Stimulated activated memory B cell treated with anti-CD40 and anti-IgM and Interleukin-4, amounts not matched to agents 10 μg/mL and 1 μg/mL and 100 μg/mL, for 72 hours (primary cell): ENCODE measurements at regions not wholly inside any gene's neighbourhood (a gene's known extent, or its start where the extent isn't known, plus 50 kb on each side); places are given as distances from the start of the nearest gene placed in this dataset.

Experiments
- ATAC-seq: fragments of 150-1000 bp; cut with Tn5 transposase; 2 replicates; pipeline ENCODE4 v1.10.0; 2021
- H3K27ac Mint-ChIP-seq: one replicate; pipeline ENCODE4 v1.8.0; 2022; ENCODE audit warnings: mild to moderate bottlenecking, mixed read lengths
- H3K27me3 Mint-ChIP-seq: one replicate; pipeline ENCODE4 v1.8.0; 2022; ENCODE audit warnings: mixed read lengths
- H3K36me3 Mint-ChIP-seq: one replicate; pipeline ENCODE4 v1.8.0; 2022; ENCODE audit warnings: mixed read lengths
- H3K4me1 Mint-ChIP-seq: one replicate; pipeline ENCODE4 v1.8.0; 2022; ENCODE audit warnings: mixed read lengths
- H3K4me3 Mint-ChIP-seq: one replicate; pipeline ENCODE4 v1.8.0; 2022; ENCODE audit warnings: mild to moderate bottlenecking, moderate library complexity, mixed read lengths
- H3K9me3 Mint-ChIP-seq: one replicate; pipeline ENCODE4 v1.8.0; 2022; ENCODE audit warnings: mixed read lengths

DNA sequence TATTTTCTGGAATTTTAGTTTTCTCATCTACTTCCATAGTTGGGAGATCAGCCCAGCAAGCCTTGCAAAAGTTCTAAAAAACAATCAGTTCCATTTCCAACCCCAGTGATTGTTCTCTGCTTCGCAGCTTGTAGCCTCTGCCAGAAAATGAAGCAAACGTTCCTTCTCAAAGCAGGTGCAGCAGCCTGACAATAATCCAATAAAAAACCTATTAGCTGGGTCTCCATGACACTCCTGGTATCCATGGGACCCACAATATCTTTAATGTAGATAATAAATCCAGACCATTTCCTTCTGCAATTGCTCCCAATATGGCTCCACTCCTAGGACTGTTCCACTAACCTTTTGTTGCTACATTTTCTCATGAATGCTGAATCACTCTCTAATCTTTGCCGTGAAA is 140.8 kb upstream of the SETBP1 start:
- H3K4me3 Mint-ChIP-seq = no peak overlapping the region
- ATAC-seq = no peak

DNA sequence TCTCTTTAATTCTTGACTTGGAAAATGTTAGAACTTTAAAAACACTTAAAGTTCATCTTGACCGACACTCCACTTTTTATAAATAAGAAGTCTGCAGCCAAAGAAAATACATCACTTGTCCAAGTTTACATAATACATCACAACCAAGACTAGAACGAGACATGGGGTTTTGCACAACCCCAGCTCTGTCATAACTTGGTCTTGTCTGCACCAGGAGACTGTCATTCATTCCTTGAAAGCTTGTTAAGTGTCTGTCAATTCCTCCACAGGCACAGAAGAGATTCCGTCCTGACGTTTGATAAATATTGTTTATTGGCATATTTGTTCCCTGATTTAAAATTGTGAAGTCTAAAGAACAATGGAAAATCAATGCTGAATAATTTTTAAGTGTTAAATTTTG is 139.5 kb upstream of the SETBP1 start:
- Mint-ChIP-seq H3K9me3 (no peaks in the 10 kb centered on the region), H3K4me1 (peaks cover 9% of the 10 kb centered on the region), H3K27me3 (no peaks in the 10 kb centered on the region), H3K36me3 (no peaks in the 10 kb centered on the region), H3K4me3 (no peak overlapping the region), H3K27ac (no peak overlapping the region)
- ATAC-seq = no peak

More for the DNA sequence above, 140.8 kb upstream of the SETBP1 start:
- Mint-ChIP-seq H3K9me3 (no peaks in the 10 kb centered on the region), H3K27ac (no peak overlapping the region), H3K27me3 (no peaks in the 10 kb centered on the region), H3K36me3 (no peaks in the 10 kb centered on the region), H3K4me1 (peaks cover 15% of the 10 kb centered on the region)

DNA sequence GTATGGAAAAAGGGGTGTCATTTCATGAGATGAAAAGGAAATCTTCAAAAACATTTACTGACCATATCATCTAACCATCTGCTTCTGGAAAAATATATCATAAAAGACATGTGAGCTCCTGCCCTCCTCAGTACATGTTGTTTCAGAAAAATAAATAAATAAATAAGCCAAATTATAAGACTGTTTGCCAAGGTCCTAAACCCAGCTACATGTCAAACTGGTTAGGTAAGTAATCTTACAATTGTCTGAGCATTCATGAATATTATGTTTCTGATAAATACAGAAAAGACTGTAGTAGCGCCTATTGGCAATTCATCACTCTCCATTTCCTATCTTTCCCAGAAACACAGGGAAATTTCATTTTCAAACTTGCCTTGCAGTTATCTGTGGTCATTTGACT is 138.9 kb upstream of the SETBP1 start:
- peaks cover 8% of the 10 kb centered on the region for H3K4me1 Mint-ChIP-seq
- no peak for ATAC-seq
- H3K27me3 Mint-ChIP-seq = no peaks in the 10 kb centered on the region
- no peak overlapping the region for H3K4me3 Mint-ChIP-seq
- no peak overlapping the region for H3K27ac Mint-ChIP-seq
- no peaks in the 10 kb centered on the region for H3K9me3 Mint-ChIP-seq
- H3K36me3 Mint-ChIP-seq = no peaks in the 10 kb centered on the region

DNA sequence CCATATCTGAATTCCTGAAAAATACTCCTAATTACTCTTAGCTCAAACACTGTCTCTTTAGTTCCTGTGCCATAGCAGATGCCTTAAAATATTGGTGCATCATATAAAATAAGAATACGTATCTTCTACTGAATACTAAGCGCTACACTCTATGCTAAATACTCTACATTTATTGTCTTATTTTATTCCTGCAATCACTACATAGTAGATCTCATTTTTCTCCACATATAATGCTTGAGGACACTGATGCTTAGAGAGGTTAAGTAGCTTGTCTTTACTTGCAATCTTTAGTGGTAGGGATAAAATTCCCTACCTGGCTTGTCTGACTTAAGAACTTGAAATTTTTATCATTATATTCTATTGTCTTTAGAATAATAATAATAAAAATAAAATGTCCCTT is 137.3 kb upstream of the SETBP1 start:
- peaks cover 14% of the 10 kb centered on the region for H3K4me1 Mint-ChIP-seq
- H3K9me3 Mint-ChIP-seq = no peaks in the 10 kb centered on the region
- no peak overlapping the region for H3K27ac Mint-ChIP-seq
- H3K27me3 Mint-ChIP-seq = no peaks in the 10 kb centered on the region
- no peak overlapping the region for H3K4me3 Mint-ChIP-seq
- ATAC-seq = no peak
- H3K36me3 Mint-ChIP-seq = no peaks in the 10 kb centered on the region

DNA sequence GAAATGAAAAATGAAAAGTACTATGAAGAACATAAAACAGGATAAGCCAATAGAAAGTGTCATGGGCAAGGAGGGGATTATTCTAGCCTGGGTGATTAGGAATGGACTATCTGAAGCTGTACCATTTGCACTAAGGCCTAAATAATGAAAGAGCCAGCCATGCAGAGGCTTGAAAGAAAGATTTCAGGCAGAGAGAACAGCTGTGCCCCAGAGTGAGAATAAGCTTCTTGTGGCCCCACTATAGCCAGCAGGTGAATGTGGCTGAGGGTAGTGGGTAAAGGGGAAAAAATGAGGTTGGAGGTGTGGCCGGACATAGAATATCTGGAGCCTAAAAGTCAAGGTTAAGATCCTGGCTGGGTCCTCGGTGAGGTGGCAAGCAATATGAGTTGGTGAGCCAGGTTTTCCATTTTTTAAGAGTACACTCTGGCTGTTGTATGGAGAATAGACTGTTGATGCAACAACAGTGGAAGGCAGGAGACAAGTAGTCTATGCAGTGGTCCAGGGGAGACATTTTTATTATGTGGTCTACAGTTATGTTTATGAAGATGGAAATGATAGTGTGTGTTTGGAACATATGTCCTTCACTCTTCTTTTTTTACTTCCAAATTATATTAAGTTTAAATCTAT is 135.2 kb upstream of the SETBP1 start:
- Mint-ChIP-seq H3K9me3 (no peaks in the 10 kb centered on the region), H3K36me3 (no peaks in the 10 kb centered on the region), H3K27ac (no peak overlapping the region), H3K4me3 (no peak overlapping the region), H3K27me3 (no peaks in the 10 kb centered on the region), H3K4me1 (peaks cover 30% of the 10 kb centered on the region)
- ATAC-seq = no peak

DNA sequence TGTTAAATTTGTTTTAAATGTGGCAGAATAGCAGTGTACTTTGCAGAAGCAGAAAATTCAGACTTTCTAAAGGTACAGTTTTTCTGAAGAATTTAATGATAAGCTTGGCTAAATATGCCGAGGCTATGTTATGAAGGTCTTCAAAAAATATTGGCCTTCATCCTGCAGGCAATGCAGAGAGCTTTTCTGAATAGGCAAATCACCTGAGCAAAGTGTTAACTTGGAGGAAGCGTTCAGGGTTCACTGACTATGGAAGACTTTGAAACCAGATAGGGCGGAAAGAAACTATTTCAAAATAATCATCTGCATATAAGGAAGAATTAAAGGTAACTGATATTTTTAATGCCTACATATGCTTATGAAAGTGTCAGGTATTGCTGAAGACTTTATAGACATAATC is 133.7 kb upstream of the SETBP1 start:
- H3K4me3 Mint-ChIP-seq = no peak overlapping the region
- no peak for ATAC-seq
- no peak overlapping the region for H3K27ac Mint-ChIP-seq

DNA sequence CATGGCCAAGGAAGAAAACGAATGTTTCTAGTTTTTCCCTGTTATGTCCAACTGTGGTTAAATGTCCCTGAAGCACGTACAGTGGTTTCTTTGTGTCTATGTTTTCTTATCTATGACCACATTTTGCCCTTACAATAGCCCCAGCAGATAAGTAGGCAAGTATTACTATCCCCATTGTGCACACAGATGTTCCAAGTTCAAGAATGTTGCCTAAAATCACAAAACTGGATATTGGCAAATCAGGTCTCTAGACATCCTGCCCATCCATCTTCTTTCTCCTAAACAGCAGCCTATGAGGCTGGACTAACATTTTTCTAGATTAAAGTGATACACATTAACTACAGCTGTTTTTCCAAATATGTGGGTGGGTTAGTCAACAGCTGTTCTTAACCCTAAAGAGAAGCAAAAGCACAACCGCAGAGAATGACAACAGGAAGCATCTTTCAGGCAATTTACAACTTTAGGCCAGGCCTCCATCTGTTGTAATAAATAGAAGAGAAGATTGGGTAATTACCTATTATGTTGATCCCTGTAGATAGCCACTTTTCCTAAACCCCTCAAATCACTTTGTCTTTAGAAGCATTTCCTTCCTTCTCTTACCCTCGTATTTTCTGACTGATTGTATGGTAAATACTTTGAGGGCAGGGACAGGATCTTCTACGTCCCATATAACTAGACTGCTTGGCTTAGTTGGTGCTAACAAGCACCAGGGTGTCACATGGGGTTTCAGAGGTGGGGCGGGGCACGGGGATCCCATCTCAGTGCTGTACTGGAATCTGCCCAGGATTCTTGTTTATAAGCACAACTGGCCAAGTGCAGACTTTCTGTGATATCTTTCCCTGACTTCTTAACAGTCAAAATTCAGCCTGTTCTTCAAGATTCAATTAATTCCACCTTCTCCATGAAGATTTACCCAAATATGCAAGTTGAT is 132.1 kb upstream of the SETBP1 start:
- Mint-ChIP-seq H3K36me3 (no peaks in the 10 kb centered on the region), H3K9me3 (no peaks in the 10 kb centered on the region), H3K4me1 (peaks cover 30% of the 10 kb centered on the region), H3K27me3 (no peaks in the 10 kb centered on the region), H3K27ac (peak overlapping the region; percentile 31), H3K4me3 (no peak overlapping the region)
- ATAC-seq = no peak

More for the DNA sequence above, 133.7 kb upstream of the SETBP1 start:
- Mint-ChIP-seq H3K4me1 (peaks cover 30% of the 10 kb centered on the region), H3K36me3 (no peaks in the 10 kb centered on the region), H3K27me3 (no peaks in the 10 kb centered on the region), H3K9me3 (no peaks in the 10 kb centered on the region)

DNA sequence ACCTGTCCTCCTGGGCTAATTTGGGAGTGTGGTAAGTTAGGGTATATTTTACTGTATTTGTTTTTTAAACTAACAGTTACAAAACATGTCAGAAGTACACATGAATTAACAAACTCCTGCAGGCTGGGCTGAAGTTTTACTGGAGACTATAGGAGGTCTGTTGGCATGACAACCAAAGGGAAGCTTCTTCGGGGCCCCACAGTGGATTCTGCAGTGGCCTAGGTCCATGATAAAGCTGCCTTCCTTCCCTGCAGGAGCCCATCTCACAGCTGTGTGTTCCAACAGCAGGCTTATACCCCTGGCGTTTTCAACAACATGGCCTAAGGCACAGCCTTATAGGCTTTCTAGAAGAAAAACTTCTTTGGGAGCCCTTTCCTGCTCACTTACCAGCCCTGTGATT is 128.0 kb upstream of the SETBP1 start:
- H3K9me3 Mint-ChIP-seq = no peaks in the 10 kb centered on the region
- no peaks in the 10 kb centered on the region for H3K27me3 Mint-ChIP-seq
- H3K4me1 Mint-ChIP-seq = peaks cover 45% of the 10 kb centered on the region
- no peak overlapping the region for H3K27ac Mint-ChIP-seq
- no peaks in the 10 kb centered on the region for H3K36me3 Mint-ChIP-seq
- no peak overlapping the region for H3K4me3 Mint-ChIP-seq
- no peak for ATAC-seq

DNA sequence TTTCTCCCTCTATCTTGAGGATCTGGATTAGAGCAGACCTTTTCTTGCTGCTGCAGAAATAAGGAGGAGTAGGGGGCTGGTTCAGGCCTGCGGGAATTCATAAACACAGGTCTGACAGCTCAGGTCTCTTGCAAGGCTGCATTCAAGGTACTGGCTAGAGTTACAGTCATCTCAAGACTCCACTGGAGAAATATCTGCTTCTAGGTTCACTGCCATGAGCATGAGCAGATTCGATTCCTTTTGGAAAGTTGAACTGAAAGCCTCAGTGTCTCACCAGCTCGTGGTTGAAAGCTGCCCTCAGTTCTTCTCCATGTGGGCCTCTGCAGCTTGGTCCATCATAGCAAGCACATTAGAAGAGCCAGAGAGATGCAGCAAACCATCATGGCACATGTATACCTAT is 124.4 kb upstream of the SETBP1 start:
- ATAC-seq = peak; percentile 88
- no peak overlapping the region for H3K4me3 Mint-ChIP-seq
- peak overlapping the region; percentile 60 for H3K27ac Mint-ChIP-seq
- no peaks in the 10 kb centered on the region for H3K27me3 Mint-ChIP-seq
- no peaks in the 10 kb centered on the region for H3K9me3 Mint-ChIP-seq
- H3K4me1 Mint-ChIP-seq = peaks cover 25% of the 10 kb centered on the region
- no peaks in the 10 kb centered on the region for H3K36me3 Mint-ChIP-seq

DNA sequence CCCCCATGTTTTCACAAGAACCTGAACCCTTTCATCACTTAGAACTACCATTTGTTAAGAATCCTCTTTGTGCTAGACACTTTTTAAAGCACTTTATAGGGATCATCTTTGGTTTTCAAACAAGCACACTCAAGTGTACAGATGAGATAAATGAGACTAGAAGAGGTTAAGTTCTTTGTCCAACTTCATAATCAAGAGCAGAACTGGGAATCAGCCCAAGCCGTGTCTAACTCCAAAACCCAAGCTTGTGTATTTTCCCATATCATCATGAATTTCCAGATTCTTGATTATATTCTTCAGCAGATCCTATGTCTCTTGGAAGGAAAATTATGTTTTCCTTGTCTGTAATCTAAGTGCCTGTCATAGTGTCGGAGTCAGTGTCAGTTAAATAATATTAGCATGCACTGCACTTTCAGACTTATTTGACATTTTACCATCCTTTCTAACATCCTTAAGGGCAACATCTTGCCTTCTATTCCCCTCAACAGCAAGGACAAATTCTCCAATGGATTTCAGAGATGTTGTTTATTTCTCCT is 123.0 kb upstream of the SETBP1 start:
- Mint-ChIP-seq H3K9me3 (no peaks in the 10 kb centered on the region), H3K27me3 (no peaks in the 10 kb centered on the region), H3K36me3 (no peaks in the 10 kb centered on the region), H3K4me3 (no peak overlapping the region), H3K27ac (no peak overlapping the region), H3K4me1 (peaks cover 25% of the 10 kb centered on the region)
- ATAC-seq = no peak

DNA sequence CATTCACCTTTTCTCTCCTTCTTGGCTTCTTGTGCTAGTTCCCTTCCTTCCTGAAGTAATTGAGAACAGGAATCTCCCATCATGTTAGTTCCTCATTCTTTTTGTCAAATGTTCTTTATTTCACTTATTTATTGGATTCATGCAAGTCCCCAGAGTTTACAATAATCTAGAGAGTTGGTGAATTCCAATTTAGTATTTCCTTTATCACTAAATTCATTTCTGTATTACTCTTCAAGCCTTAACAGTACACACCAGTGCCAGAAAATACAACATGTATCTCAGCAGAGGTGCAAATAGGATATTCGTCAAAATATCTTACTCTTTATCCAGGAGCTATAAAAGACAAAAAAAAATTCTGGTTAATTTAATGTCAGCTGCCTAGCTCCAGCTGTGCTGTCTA is 121.9 kb upstream of the SETBP1 start:
- no peaks in the 10 kb centered on the region for H3K27me3 Mint-ChIP-seq
- ATAC-seq = no peak
- no peaks in the 10 kb centered on the region for H3K36me3 Mint-ChIP-seq
- H3K4me3 Mint-ChIP-seq = no peak overlapping the region
- no peaks in the 10 kb centered on the region for H3K9me3 Mint-ChIP-seq
- H3K4me1 Mint-ChIP-seq = peaks cover 25% of the 10 kb centered on the region
- H3K27ac Mint-ChIP-seq = no peak overlapping the region

DNA sequence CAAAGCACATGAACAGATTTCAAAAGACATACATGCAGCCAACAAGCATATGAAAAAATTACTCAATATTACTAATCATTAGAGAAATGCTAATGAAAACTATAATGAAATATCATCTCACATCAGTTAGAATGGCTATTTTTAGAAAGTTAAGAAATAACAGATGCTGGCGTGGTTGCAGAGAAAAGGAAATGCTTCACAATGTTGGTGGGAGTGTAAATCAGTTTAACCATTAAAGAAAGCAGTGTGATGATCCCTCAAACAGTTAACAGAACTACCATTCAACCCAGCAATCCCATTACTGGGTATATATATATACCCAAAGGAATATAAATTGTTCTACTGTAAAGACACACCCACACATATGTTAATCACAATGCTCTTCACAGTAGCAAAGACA is 117.7 kb upstream of the SETBP1 start:
- no peak for ATAC-seq
- no peak overlapping the region for H3K27ac Mint-ChIP-seq
- H3K27me3 Mint-ChIP-seq = no peaks in the 10 kb centered on the region
- peaks cover 4% of the 10 kb centered on the region for H3K9me3 Mint-ChIP-seq
- H3K4me3 Mint-ChIP-seq = no peak overlapping the region
- no peaks in the 10 kb centered on the region for H3K36me3 Mint-ChIP-seq
- H3K4me1 Mint-ChIP-seq = no peaks in the 10 kb centered on the region

DNA sequence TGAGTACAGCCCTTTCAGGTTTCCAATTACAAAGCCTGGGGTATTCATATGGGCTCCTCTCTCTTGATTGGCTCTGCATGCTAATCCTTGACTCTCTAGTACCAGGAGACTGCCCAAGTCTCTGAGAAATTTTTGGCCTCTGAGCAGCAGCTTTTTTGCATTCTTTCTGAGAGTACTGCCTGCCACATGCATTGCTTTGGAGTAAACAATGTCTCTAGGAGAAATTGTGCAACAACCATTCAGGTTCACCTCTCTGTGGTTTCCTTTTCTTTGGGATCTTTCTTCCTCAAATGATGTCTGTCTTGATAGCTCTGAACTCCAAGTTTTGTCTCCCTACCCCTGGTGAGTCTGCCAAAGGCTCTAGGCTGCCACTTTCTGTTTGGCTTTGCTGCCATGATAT is 115.8 kb upstream of the SETBP1 start:
- no peak for ATAC-seq
- Mint-ChIP-seq H3K4me1 (no peaks in the 10 kb centered on the region), H3K36me3 (no peaks in the 10 kb centered on the region), H3K27ac (no peak overlapping the region), H3K4me3 (no peak overlapping the region), H3K27me3 (no peaks in the 10 kb centered on the region), H3K9me3 (peaks cover 4% of the 10 kb centered on the region)

DNA sequence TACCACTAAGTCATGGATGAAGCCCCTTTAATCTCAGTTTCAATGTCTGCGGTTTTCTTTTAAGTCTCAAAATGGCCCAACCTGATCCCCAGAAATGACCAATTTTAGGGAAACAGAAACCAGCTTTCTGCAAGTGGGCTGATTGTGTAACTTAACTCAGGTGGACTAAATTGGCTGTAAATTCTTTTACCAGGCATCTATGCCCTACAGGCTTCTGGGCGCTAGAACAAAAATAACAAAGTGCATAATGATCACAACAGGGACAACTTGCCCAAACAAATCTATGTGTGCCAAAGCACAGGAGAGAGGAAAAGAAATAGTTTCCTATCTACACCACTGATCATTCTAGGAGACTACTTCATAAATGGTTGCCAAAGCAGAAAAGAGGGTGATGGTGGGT is 112.3 kb upstream of the SETBP1 start:
- no peaks in the 10 kb centered on the region for H3K27me3 Mint-ChIP-seq
- H3K9me3 Mint-ChIP-seq = peaks cover 4% of the 10 kb centered on the region
- H3K27ac Mint-ChIP-seq = no peak overlapping the region
- no peak overlapping the region for H3K4me3 Mint-ChIP-seq
- no peaks in the 10 kb centered on the region for H3K4me1 Mint-ChIP-seq
- no peak for ATAC-seq
- no peaks in the 10 kb centered on the region for H3K36me3 Mint-ChIP-seq

DNA sequence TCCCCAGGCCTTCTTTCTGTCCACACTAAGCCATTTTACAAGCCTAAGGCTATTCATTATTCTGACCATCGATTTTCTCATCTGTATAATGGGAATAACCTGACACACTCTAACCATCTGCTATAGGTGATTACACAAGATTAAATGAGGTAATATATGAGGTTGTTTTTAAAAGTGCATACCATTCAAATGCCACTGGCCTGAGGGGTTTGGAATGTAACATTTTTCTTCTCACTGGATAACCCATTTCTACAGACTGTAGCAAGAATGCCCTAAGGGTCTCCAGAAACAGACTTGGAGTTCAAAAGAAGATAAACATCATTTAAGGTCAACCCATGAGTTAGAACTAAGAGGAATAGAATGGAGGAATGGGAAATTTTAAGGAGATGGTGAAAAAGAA is 111.7 kb upstream of the SETBP1 start:
- Mint-ChIP-seq H3K36me3 (no peaks in the 10 kb centered on the region), H3K4me3 (no peak overlapping the region), H3K4me1 (no peaks in the 10 kb centered on the region), H3K27me3 (no peaks in the 10 kb centered on the region), H3K9me3 (peaks cover 4% of the 10 kb centered on the region), H3K27ac (no peak overlapping the region)
- ATAC-seq = no peak
